ENCODE measurements at regions not wholly inside any gene's neighbourhood (a gene's known extent, or its start where the extent isn't known, plus 50 kb on each side); places are given as distances from the start of the nearest gene placed in this dataset.
"Not testable (repeated sequence)": the region's sequence is repeated elsewhere in the genome, so short reads cannot be mapped to it uniquely, and the experiment has no call there.

DNA sequence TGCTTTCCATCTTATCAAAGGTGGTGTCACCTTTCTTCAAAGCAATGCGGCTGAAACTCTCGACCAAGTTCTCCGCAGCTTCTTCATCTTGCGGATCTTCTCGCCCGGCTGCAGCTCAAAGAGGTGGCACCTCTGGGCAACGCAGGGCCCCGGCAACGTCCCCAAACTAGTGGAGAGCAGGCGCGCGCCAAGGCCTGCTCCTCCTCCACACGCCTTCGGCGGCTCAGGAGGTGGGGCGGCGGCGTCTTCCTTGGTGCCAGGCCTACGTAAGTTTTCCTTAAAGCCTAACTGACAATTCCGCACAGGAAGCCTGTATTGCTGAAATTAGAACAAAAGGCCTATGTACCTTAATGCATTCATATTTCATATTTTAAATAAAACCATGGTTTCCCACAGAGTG lies 112.0 kb downstream of the TMX1 start:
- no peak for DNase-seq (ENCODE audit: low spot score)

DNA sequence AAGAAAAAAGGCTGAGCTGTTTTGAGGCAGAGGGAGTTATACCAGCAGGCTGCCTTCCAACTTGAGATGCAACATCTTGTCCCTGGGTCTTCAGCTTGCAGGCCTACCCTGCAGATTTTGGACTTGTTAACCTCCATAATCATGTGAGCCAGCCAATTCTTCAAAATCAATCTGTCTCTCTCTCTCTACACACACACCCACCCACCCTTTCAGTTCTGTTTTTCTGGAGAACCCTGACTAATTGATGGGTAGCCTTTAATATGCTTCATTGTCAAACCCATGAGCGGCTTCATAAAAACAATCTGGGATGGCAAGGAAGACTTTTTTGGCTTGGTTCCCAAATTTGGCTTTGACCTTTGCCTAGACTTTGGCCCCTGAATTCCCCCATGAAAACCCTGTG lies 113.9 kb downstream of the TMX1 start:
- DNase-seq (ENCODE audit: low spot score): no peak

DNA sequence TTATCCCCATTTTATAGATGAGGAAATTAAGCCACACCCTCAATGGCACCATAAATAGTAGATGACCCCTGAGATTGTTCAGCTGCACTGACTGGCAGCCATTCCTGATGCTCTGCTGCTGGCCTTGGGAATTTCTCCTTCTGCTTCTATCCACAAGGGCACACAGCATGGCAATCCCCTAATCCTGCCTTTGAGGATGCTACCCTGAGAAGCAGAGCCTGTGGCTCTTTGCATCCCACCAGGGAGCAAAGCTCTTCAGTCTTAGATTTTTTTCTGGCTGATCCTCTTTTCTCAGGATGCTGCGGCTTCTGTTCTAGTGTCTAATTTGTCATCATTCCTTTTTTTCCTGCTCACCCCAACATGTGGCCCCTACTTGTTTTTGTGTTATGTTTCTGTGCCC lies 114.8 kb downstream of the TMX1 start:
- no peak for DNase-seq (ENCODE audit: low spot score)

- no peak for DNase-seq (ENCODE audit: low spot score)
Measured at GRCh38 chr14:51356381-51356780, 116.3 kb downstream of the TMX1 start.

DNA sequence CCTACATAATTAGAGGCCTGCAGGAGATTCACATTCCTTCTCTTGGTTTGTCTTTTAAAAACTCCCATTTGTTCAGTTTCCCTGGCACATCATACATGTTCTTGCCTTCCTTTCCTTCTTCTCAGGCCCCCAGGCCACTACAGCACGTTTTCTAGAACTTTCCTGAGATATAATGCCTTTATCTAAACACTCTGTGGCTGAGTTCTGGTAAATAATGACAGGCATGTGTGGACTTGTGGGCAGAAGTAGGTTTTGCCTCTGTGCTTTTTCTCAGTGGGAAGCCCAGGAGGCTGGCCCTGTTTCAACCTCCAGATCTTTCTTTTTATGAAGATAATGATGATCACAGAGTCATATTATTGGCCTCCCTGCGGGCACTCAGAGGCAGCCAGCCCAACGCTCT lies 117.2 kb downstream of the TMX1 start:
- no peak for DNase-seq (ENCODE audit: low spot score)

GRCh38 chr14:51360592-51360991 lies 120.5 kb downstream of the TMX1 start:
- no peak for DNase-seq (ENCODE audit: low spot score)

DNA sequence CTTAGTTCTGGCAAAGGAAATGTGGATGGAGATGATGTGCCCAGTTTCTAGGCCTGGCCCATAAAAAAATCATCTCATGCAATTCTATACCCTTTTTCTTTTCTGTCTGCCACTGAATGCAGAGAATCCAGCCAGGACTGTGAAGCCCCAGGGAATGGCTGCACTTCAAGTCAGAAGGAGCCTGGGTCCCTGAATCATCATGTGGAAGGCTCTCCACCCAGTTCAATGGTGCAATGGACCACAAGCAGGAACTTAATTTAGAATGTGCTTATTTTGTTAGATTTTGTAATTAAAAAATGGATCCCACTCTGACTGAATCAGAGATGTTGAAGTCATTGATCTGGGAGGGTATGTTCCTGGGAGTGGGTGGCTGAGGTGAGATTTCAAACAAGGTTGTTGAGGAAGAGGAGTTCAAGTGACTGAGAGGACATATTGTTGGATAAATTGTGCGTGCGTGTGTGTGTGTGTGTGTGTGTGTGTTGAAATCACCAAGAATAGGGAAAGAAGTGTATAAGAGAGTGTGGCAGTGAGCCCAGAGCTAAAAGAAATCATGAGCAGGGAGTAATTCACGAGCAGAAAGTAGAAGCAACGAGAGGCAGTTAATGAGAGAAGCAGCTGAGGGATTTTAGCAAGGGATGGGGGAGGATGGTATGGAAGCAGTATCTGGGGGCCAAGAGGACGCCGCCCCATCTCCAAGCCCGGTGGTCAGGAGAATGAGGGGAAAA lies 125.4 kb downstream of the TMX1 start:
- DNase-seq (ENCODE audit: low spot score): no peak

DNA sequence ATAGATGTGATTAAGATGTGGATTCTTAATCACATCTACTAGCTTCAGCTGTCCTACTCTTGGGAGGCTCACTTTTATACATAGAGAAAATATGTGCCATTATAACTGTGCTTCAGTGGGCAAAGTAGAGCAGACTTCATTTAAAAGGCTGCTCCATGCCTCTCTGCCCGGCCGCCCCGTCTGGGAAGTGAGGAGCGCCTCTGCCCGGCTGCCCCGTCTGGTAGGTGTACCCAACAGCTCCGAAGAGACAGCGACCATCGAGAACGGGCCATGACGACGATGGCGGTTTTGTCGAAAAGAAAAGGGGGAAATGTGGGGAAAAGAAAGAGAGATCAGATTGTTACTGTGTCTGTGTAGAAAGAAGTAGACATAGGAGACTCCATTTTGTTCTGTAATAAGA lies 126.4 kb downstream of the TMX1 start:
- not testable (repeated sequence) for DNase-seq (ENCODE audit: low spot score)

GRCh38 chr14:51366866-51367599 lies 127.0 kb downstream of the TMX1 start:
- DNase-seq (ENCODE audit: low spot score): not testable (repeated sequence)

DNA sequence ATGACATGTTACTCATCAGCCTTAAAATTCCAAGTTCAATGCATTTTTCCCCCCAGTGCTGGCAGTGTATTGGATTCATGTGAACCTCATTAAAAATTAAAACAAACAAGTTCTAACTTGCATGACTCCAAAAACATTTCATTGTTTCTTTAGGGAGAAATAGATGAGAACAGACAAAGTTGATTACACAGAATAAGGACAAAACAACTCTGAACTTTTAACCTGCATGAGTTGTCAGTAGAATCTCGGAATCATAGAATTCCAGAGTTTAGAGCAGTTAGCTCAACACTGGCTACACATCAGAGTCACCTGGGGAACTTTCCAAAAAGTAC lies 127.5 kb downstream of the TMX1 start:
- DNase-seq (ENCODE audit: low spot score): no peak

DNA sequence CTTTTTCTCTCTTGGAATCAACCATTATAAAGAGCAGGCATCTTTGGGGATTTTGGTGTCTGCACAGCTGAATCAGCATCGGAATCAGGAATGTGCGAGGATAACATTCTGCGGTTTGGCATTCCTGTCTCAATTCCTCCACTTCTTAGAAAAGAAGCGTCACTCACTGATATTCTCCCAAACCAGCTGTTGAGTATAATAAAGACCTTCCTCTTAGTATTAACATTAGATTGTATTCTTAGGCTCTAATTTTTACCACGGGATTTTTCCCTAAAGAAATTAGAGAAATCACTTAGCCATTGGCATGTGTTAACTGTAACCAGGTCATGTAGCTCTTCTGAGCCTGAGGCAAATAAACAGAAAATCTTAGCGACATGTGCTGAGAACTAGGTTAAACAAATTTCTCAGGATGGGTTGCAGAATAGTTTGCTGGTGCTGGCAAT lies 128.7 kb downstream of the TMX1 start:
- no peak for DNase-seq (ENCODE audit: low spot score)

DNA sequence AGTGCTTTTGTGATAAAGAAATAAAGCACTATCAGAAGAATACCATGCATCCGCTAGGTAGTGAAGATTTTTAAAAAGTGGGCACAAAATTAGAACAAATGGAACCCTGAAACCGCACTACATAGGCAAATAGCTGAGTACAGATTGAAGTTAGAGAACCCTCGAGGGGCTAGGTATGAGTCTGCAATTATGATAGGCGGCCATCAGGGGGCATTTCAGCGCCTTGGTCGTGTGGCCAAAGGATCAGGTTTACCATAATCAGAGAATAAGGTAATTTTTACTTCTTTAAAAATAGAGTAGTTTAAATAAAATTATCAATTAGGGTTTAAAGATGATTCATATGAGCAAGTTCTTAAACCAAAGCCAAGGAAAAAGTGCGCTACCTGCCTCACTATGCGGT lies 129.8 kb downstream of the TMX1 start:
- peak; percentile 6 for DNase-seq (ENCODE audit: low spot score)

DNA sequence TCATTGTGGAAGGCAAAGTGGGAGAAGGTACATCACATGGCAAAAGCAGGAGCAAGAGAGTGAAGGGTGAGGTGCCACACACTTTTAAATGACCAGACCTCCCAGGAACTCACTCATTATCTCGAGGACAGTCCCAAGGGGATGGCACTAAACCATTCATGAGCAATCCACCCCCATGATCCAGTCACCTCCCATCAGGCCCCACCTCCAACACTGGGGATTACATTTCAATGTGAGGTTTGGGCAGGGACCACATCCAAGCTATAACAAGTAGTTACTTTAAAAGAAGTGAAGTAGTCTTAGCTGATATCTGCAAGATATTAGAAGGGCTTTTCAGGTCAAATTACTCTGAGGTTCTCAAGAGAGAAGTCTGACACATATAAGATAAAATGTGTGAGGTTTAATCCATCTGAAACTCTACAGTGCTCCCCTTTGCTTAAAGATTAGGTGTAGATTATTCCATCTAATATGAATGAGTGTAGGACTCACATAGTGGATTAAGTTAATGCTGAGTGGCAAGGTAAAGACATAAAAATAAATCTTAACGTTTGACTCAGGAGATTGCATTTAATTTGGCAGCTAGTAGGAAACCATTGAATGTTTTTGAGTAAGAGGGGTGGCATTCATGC lies 130.8 kb downstream of the TMX1 start:
- no peak for DNase-seq (ENCODE audit: low spot score)

DNA sequence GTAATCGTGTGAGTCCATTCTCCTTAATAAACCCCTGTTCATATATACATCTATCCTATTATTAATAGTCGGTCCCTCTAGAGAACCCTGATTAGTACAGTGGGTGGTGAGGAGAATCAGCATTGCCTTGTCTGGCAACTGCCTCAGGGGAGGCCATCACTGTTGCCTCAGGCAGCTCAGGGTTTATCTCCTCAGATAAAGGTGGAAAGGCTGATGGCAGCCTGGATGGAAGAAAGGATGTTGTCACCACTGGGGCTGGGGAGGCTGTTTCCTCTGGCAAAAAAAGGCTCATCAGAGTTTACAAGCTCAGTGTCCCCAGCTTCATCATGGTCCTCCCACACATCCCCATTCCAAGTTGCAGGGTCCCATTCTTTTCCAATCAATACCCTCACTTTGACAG lies 137.1 kb downstream of the TMX1 start:
- not testable (repeated sequence) for DNase-seq (ENCODE audit: low spot score)

GRCh38 chr14:51382506-51382905 lies 142.5 kb downstream of the TMX1 start:
- DNase-seq (ENCODE audit: low spot score): no peak

GRCh38 chr14:51386411-51386810 lies 146.4 kb downstream of the TMX1 start:
- no peak for DNase-seq (ENCODE audit: low spot score)

- DNase-seq (ENCODE audit: low spot score): no peak
Measured at GRCh38 chr14:51386983-51387735, 147.1 kb downstream of the TMX1 start.

GRCh38 chr14:51392416-51392815 lies 152.4 kb downstream of the TMX1 start:
- no peak for DNase-seq (ENCODE audit: low spot score)

DNA sequence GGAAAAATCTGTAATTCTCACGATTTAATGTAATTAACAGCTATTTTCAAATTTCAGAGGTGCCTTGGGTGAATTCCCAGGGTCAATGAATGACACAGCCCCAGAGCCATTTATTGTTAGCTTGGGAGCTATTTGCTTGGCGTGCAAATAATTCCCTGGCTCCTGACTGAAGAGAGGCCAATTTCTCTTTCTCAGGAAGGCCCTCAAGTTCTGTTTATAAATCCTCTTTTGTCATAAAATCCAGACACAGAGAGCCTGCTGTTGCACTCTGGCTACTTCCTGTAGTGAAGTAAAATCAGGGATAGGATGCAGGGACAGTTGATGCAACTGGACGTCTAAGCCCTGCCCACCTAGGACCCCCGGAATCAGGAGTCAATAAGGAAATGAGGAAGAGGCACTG lies 154.3 kb downstream of the TMX1 start:
- no peak for DNase-seq (ENCODE audit: low spot score)

- no peak for DNase-seq (ENCODE audit: low spot score)
Measured at GRCh38 chr14:51394804-51395203, 154.8 kb downstream of the TMX1 start.

- no peak for DNase-seq (ENCODE audit: low spot score)
Measured at GRCh38 chr14:51395361-51395849, 155.4 kb downstream of the TMX1 start.

DNA sequence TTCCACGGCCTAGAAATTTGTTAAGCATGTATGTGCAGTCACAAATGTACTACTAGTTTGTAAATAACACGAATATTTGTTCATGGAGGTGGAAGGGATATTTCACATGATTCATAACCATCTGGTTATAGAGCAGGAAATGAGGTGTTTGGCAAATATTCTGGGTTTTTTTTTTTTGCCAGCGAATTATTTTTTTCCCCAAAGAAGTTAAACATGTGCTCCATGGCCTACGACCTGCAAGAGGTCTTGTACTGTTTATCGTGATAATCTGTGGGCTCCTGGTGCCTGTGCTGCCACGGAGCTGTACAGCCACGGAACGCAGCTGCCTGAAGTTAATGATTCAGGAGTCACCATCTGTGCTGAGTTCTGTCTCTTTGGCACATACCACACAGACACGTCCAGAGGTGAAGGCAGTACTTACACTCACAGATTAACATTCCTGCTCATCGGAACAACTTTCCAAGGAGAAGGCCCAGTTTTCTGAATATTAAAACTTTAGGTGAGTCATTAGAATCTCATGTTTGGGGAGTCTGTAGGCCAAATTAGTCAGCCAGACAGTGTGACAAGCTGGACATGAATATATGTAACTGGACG lies 156.3 kb downstream of the TMX1 start:
- no peak for DNase-seq (ENCODE audit: low spot score)

Measured in activated CD4-positive, alpha-beta T cell treated with anti-CD3 and anti-CD28 coated beads, Interleukin-2, Interleukin-4, amounts not matched to agents 100 ng/mL and 50 ng/mL, durations not matched to agents 16 hours and 8 hours (primary cell).